ENCODE measurements at regions not wholly inside any gene's neighbourhood (a gene's known extent, or its start where the extent isn't known, plus 50 kb on each side); places are given as distances from the start of the nearest gene placed in this dataset.

DNA sequence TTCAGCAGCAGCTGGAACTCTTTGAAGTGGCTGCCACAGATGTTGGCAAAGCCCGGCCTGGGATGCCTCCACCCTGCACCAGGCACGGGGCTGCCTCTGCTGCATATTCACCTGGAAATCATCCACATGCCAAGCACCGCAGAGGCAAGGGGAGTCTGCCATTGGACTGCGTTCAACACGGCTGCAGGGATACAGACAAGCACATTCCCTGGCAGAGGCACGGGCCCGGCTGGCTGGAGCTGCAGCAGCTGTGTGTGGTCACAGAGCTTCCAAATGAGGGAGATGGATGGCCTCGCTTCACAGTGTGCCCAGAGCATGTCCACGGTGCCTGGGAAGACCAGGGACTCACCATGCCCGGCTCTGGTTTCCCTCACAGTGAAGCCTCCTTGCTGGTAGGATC lies 1378.9 kb downstream of the TBC1D22A start:
- TF ChIP-seq SPI1 (IDR thresholded peaks at IDR 0.05; ENCODE audit: low read depth, low read length): no peak
- no peak for TF ChIP-seq POLR2A (IDR thresholded peaks at IDR 0.05; ENCODE audit: low read depth, low read length)
- TF ChIP-seq PAX5 (IDR thresholded peaks at IDR 0.05; ENCODE audit: insufficient read depth, low read length, severe bottlenecking): no peak
- no peak for TF ChIP-seq TAF1 (IDR thresholded peaks at IDR 0.05; ENCODE audit: low read depth, low read length)
- TF ChIP-seq POLR2AphosphoS5 (IDR thresholded peaks at IDR 0.05; ENCODE audit: low read depth, low read length): no peak
- no peak for TF ChIP-seq POU2F2 (IDR thresholded peaks at IDR 0.05; ENCODE audit: low read depth, low read length)
- FAIRE-seq (no peak), DNase-seq (ENCODE audit: insufficient read length, low spot score) (no peak)

GRCh38 chr22:48140261-48140813 lies 1377.9 kb downstream of the TBC1D22A start:
- TF ChIP-seq TAF1 (IDR thresholded peaks at IDR 0.05; ENCODE audit: low read depth, low read length) (no peak), POLR2AphosphoS5 (IDR thresholded peaks at IDR 0.05; ENCODE audit: low read depth, low read length) (no peak), POU2F2 (IDR thresholded peaks at IDR 0.05; ENCODE audit: low read depth, low read length) (no peak), PAX5 (IDR thresholded peaks at IDR 0.05; ENCODE audit: insufficient read depth, low read length, severe bottlenecking) (no peak), SPI1 (IDR thresholded peaks at IDR 0.05; ENCODE audit: low read depth, low read length) (no peak), POLR2A (IDR thresholded peaks at IDR 0.05; ENCODE audit: low read depth, low read length) (no peak)
- FAIRE-seq (no peak), DNase-seq (ENCODE audit: insufficient read length, low spot score) (no peak)

DNA sequence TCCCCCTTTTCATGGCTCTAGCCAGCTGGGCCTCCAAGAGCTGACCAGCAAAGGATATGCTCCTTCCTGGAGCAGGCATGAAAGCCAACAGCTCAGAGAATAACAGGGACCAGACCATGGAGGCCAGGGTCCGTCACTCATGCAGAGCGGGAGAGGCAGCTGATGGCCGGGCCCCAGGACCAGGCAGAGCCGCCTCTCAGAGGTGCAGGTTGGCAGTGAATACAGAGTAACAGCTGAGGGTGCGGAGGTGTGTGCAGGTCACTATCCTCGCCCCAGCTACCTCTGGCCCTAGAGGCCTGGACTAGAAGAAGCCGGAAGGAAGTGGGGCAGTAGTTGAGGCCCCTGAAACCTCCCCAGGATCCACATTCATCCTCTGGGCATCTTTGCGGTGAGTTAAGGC lies 1377.3 kb downstream of the TBC1D22A start:
- no peak for DNase-seq (ENCODE audit: insufficient read length, low spot score)
- no peak for TF ChIP-seq POLR2A (IDR thresholded peaks at IDR 0.05; ENCODE audit: low read depth, low read length)
- no peak for TF ChIP-seq POLR2AphosphoS5 (IDR thresholded peaks at IDR 0.05; ENCODE audit: low read depth, low read length)
- FAIRE-seq: no peak

GRCh38 chr22:48138855-48139254 lies 1376.4 kb downstream of the TBC1D22A start:
- DNase-seq (ENCODE audit: insufficient read length, low spot score) (no peak), FAIRE-seq (peak; percentile 71)
- TF ChIP-seq POU2F2 (IDR thresholded peaks at IDR 0.05; ENCODE audit: low read depth, low read length): no peak
- no peak for TF ChIP-seq POLR2AphosphoS5 (IDR thresholded peaks at IDR 0.05; ENCODE audit: low read depth, low read length)
- no peak for TF ChIP-seq TAF1 (IDR thresholded peaks at IDR 0.05; ENCODE audit: low read depth, low read length)

DNA sequence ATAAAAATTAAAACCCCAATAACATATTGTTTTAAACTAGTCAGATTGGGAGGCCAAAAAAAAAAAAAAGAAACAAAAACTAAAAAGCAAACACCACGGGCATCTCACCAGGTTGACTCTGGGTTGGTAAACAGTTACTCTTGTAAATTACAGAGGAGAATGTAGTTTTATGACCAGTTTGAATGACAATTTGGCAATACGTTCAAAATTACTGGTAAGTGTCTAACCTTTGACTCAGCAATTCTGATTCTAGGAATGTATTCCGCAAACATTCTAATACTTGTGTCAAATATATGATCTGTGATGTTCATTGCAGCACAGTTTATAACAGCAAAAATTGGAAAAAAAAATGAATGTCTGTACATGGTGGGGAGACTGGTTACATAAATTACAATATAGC lies 1376.0 kb downstream of the TBC1D22A start:
- TF ChIP-seq SPI1 (IDR thresholded peaks at IDR 0.05; ENCODE audit: low read depth, low read length) (no peak), POLR2A (IDR thresholded peaks at IDR 0.05; ENCODE audit: low read depth, low read length) (no peak), POU2F2 (IDR thresholded peaks at IDR 0.05; ENCODE audit: low read depth, low read length) (no peak), TAF1 (IDR thresholded peaks at IDR 0.05; ENCODE audit: low read depth, low read length) (no peak), POLR2AphosphoS5 (IDR thresholded peaks at IDR 0.05; ENCODE audit: low read depth, low read length) (no peak), PAX5 (IDR thresholded peaks at IDR 0.05; ENCODE audit: insufficient read depth, low read length, severe bottlenecking) (no peak)
- DNase-seq (ENCODE audit: insufficient read length, low spot score) (no peak), FAIRE-seq (no peak)

DNA sequence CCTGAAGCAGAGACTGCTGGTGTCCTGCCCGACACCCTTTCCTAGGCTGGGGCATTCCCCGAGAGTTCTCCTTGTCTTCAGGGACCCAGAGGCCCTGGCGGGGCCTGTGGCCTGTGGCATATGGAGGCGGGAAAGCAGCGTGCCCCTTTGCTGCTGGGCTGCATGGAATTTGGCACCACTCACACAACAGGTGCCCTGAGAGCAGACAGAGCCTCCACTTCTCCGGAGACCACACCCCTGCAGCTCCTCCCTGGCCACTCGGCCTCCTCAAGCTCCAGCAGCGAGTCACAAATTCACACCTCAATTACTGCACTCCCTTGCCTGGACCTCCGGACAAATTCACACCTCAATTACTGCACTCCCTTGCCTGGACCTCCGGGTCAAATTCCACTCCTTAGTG lies 1375.2 kb downstream of the TBC1D22A start:
- DNase-seq (ENCODE audit: insufficient read length, low spot score) (no peak), FAIRE-seq (no peak)
- TF ChIP-seq SPI1 (IDR thresholded peaks at IDR 0.05; ENCODE audit: low read depth, low read length) (no peak), POLR2AphosphoS5 (IDR thresholded peaks at IDR 0.05; ENCODE audit: low read depth, low read length) (no peak), TAF1 (IDR thresholded peaks at IDR 0.05; ENCODE audit: low read depth, low read length) (no peak), PAX5 (IDR thresholded peaks at IDR 0.05; ENCODE audit: insufficient read depth, low read length, severe bottlenecking) (no peak), POU2F2 (IDR thresholded peaks at IDR 0.05; ENCODE audit: low read depth, low read length) (no peak), POLR2A (IDR thresholded peaks at IDR 0.05; ENCODE audit: low read depth, low read length) (no peak)

GRCh38 chr22:48135592-48135991 lies 1373.1 kb downstream of the TBC1D22A start:
- no peak for TF ChIP-seq POLR2A (IDR thresholded peaks at IDR 0.05; ENCODE audit: low read depth, low read length)
- TF ChIP-seq POU2F2 (IDR thresholded peaks at IDR 0.05; ENCODE audit: low read depth, low read length): no peak
- TF ChIP-seq POLR2AphosphoS5 (IDR thresholded peaks at IDR 0.05; ENCODE audit: low read depth, low read length): no peak
- no peak for TF ChIP-seq TAF1 (IDR thresholded peaks at IDR 0.05; ENCODE audit: low read depth, low read length)
- no peak for TF ChIP-seq SPI1 (IDR thresholded peaks at IDR 0.05; ENCODE audit: low read depth, low read length)
- TF ChIP-seq PAX5 (IDR thresholded peaks at IDR 0.05; ENCODE audit: insufficient read depth, low read length, severe bottlenecking): no peak
- DNase-seq (ENCODE audit: insufficient read length, low spot score): no peak
- FAIRE-seq: no peak

- FAIRE-seq (no peak), DNase-seq (ENCODE audit: insufficient read length, low spot score) (no peak)
- TF ChIP-seq POLR2AphosphoS5 (IDR thresholded peaks at IDR 0.05; ENCODE audit: low read depth, low read length): no peak
- TF ChIP-seq SPI1 (IDR thresholded peaks at IDR 0.05; ENCODE audit: low read depth, low read length): no peak
- TF ChIP-seq POLR2A (IDR thresholded peaks at IDR 0.05; ENCODE audit: low read depth, low read length): no peak
- no peak for TF ChIP-seq TAF1 (IDR thresholded peaks at IDR 0.05; ENCODE audit: low read depth, low read length)
- no peak for TF ChIP-seq PAX5 (IDR thresholded peaks at IDR 0.05; ENCODE audit: insufficient read depth, low read length, severe bottlenecking)
- TF ChIP-seq POU2F2 (IDR thresholded peaks at IDR 0.05; ENCODE audit: low read depth, low read length): no peak
These were observed 1363.0 kb downstream of the TBC1D22A start for GRCh38 chr22:48125416-48125815.

- no peak for FAIRE-seq
These were observed 1359.5 kb downstream of the TBC1D22A start for GRCh38 chr22:48121984-48122383.

DNA sequence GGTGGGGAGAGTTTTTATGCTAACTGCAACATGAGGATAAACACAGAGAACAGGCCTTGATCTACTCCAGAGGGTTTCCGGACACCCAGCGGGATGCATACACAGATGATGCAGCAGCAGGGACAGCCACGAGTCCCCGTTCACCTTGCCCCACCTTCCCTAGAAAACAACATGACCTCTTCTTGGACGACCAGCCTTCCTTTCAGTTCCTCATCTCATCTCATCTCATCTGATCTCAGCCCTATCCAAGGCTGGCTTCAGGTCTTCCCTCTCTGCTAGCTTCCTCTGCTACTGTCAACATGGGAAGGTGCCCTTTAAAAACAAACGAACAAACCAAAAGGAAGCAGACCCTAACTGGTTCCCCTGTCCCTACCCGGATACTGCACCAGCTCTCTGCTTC lies 1356.2 kb downstream of the TBC1D22A start:
- TF ChIP-seq SPI1 (IDR thresholded peaks at IDR 0.05; ENCODE audit: low read depth, low read length): peak; percentile 79
- TF ChIP-seq POLR2AphosphoS5 (IDR thresholded peaks at IDR 0.05; ENCODE audit: low read depth, low read length): no peak
- FAIRE-seq (no peak), DNase-seq (ENCODE audit: insufficient read length, low spot score) (no peak)

More at GRCh38 chr22:48121984-48122383, 1359.5 kb downstream of the TBC1D22A start:
- TF ChIP-seq SPI1 (IDR thresholded peaks at IDR 0.05; ENCODE audit: low read depth, low read length): no peak
- TF ChIP-seq POLR2A (IDR thresholded peaks at IDR 0.05; ENCODE audit: low read depth, low read length): no peak
- TF ChIP-seq POU2F2 (IDR thresholded peaks at IDR 0.05; ENCODE audit: low read depth, low read length): no peak
- TF ChIP-seq PAX5 (IDR thresholded peaks at IDR 0.05; ENCODE audit: insufficient read depth, low read length, severe bottlenecking): no peak
- no peak for TF ChIP-seq POLR2AphosphoS5 (IDR thresholded peaks at IDR 0.05; ENCODE audit: low read depth, low read length)
- TF ChIP-seq TAF1 (IDR thresholded peaks at IDR 0.05; ENCODE audit: low read depth, low read length): no peak
- DNase-seq (ENCODE audit: insufficient read length, low spot score): no peak

Measured in GM12891 (cell line).